Activated T-helper 9 cell treated with anti-CD3 and anti-CD28 coated beads, Interleukin-2, amount 50 U/mL, for 16 hours (primary cell): ENCODE measurements at regions not wholly inside any gene's neighbourhood (a gene's known extent, or its start where the extent isn't known, plus 50 kb on each side); places are given as distances from the start of the nearest gene placed in this dataset.

Experiments
- DNase-seq: peaks from one replicate; pipeline ENCODE4 v3.0.0-alpha.2; 2020; ENCODE audit warnings: low read depth

DNA sequence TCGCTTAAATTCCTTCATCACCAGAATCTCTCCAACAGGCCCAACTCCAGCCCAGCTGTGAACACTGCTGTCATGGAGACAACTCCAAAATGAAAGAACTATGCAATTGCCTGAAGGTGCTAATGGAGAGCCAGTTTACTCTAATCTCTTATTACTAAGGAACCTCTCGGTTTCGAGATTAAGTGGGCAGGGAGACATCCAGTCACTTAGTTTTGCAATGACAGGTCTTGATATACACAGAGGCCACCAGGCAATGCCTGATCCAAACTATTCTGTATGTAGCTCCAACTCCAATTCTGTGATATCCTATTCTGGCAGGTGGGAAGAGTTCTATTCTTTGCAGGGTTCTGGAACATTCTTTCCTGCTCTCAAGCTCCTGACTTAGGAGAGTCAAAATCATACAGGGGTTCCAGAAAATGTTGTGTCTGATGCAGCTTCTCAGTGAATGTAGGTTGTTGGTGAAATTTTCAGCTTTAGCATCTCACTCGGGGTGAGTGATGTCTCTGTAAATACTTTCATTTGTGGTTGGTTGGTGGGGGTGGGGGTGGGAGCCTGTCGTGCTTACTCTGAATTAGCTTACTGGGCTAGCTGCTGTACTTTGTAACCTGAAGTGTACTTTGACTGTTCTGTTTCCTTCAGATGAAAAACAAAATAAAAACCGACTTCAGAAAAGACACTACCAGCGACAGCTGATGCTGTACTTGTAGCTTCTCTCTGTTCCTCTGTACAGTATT is 170.9 kb downstream of the PALM2AKAP2 start:
- no peak for DNase-seq

DNA sequence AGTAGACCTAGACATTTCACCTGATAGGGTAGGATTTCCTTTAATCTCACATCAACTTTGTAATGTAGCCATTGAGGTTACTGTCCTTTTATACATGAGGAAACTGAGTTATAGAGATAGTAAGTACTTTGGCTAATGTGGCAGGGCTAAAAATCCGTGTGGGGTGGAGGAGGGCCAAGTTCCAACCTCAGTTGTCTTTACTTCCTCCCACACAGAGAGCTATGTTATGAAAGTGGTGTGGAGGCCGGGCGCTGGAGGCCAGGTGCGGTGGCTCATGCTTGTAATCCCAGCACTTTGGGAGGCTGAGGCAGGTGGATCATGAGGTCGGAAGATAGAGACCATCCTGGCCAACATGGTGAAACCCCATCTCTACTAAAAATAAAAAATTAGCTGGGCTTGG is 173.3 kb downstream of the PALM2AKAP2 start:
- DNase-seq = no peak

DNA sequence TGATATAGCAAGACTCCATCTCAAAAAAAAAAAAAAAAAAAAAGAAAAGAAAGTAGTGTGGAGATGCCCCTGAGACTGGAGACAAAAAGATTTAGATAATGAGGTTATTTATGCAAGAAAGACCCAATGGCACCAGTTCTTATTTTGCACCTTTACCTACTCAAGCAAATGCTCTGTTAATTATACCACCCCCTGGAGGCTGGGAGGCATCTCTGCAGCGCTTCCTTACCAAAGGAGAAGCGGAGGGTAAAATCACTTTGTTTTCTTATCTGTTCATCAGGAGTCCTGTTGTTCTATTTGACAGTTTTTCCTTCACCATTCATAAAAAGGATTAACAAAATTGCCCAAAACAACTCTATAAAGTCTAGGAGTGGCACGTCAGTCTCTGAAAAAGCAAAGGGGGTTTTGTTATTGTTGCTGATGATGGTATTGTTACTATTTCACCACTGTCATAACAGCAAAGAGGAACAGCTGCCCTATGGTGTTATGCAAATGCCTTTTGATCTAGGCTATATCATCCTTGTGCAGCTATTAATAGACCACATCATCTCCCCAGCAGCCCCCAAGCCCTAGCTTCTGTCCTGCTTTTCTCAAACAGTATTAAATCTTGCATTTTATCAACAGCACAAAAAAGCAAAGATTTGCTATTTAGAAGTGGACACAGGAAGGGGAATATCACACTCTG is 174.0 kb downstream of the PALM2AKAP2 start:
- no peak for DNase-seq

DNA sequence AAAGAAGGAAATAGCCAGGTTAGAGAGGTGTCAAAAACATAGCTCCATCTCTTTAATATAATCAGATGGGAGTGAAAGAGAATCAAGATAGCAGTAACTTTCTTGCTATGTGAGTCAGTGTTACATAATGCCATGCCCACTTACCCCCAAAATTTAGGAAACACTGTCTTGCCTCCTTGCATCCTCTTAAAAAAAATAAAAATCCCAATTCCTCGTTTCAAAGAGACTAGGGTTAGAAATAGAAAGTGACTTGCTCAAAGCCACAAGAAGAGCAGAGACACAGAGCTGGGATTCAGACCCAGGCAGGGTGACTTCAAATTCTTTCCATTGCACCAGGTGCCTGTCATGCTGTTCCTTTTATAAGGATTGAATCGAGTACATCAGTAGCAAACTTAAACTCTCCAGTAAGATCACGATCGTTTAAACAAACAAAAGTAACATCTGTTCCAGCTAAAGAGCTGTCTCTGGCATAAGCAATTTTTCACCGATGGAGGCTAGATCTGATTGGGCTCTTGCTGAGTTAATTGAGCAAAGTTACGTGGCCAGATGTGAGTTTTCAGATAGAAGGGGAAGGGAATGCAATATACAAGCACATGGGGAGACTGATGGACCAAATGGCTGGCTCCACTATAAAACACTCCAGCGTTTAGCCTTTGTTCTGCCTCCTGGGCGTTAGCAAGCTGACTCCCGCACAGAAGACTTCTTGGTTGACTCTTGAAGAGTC is 176.9 kb downstream of the PALM2AKAP2 start:
- no peak for DNase-seq

DNA sequence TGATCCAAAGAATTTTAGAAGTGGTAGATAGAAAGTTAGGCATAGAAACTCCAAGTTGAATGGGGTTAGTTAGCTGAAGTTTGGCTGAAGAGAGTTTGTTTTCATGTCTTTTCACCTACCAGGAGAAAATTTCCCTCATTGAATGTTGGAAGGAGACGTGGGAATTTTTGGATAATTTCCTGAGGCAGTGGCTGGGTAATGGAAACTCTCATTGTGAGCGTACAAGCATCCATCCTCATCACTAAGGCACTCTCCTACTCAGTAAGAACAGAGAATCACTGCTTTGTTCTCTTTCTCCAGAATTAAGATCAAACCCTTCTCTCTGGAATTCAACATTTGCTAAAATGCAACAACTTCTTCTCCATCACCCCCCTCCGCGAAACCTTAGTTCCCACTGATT is 179.7 kb downstream of the PALM2AKAP2 start:
- no peak for DNase-seq

DNA sequence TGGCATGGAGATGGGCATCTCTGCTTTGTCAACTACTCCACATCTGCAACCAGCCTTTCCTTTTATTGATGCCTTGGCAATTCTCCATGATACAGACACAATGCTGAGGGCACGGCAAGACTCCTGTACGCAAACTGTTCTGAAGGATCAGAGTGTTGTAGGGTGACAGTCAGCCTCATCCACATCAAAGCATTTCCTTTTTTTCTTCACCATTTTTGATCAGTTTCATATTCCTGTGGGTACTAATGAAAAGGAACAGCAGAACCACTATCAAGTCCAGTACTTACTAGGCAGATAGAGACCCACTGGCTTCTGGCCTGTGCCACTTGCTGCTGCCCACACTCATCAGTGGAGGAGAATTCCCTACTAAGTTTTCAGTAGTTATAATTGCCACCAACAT is 181.6 kb downstream of the PALM2AKAP2 start:
- DNase-seq = no peak

DNA sequence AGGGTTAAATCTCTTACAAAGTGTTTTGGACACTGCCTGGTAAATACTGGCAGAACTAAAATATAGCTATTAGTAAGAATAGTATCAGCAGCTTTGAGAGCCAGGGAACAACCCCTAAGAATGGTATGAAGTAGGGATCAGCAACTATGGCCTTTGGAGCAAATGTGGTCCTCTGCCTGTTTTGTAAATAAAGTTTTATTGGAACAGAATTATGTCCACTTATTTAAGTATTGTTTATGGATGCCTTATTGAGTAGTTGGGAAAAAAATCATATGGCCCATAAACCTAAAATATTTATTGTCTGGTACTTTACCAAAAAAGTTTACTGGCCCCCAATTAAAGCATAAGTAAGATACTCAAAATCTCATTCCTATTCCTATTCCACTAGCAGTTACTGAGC is 182.2 kb downstream of the PALM2AKAP2 start:
- DNase-seq = no peak

DNA sequence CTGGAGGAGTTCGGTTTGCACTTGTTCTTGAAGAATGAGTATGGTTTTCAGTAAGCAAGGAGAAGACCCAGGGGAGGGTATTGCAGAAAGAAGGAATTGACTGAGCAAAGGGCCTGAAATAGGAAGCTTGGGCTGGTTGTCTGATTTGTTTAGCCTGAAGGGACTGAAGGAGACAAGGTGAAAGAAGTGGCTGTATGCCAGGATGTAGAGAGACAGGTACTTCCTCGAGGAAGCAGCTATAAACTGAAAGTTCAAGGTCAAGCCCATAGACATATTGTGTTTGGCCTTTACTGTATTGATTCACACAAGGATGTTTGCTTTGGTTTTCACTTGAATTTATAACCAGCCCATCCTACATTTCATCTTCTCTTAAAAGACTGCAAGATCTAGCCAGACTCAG is 183.1 kb downstream of the PALM2AKAP2 start:
- no peak for DNase-seq

DNA sequence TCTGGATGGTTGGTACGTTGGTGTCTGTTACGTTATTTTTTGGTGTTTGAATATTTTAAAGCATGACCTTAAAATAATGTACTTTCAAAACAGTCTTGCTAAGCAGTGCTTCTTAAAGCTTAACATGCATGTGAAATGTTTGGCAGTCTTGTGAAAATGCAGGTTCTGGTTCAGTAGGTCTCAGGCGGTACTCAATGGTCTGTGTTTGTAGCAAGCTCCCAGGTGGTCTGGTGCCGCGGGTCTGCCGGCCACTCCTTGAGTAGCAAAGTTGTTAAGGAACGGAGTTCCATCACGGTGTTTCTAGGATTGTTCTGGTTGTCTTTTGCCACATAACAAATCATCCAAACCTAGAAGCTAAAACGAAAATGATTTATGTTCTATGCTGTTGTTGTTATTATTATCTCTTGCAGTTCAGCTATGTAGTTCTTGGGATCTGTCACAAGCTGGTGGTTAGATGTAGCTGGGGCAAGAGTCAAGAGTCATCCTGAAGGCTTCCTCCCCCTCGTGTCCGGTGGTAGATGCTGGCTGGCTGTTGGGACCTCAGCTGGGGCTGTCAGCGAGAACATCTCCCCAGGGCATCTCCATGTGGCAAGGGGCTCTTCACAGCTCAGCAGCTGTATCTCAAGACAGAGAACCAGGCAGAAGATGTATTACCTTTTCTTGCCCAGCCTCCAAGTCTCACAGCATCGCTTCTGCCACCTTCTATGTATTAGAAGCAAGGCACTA is 186.8 kb downstream of the PALM2AKAP2 start:
- DNase-seq = no peak

DNA sequence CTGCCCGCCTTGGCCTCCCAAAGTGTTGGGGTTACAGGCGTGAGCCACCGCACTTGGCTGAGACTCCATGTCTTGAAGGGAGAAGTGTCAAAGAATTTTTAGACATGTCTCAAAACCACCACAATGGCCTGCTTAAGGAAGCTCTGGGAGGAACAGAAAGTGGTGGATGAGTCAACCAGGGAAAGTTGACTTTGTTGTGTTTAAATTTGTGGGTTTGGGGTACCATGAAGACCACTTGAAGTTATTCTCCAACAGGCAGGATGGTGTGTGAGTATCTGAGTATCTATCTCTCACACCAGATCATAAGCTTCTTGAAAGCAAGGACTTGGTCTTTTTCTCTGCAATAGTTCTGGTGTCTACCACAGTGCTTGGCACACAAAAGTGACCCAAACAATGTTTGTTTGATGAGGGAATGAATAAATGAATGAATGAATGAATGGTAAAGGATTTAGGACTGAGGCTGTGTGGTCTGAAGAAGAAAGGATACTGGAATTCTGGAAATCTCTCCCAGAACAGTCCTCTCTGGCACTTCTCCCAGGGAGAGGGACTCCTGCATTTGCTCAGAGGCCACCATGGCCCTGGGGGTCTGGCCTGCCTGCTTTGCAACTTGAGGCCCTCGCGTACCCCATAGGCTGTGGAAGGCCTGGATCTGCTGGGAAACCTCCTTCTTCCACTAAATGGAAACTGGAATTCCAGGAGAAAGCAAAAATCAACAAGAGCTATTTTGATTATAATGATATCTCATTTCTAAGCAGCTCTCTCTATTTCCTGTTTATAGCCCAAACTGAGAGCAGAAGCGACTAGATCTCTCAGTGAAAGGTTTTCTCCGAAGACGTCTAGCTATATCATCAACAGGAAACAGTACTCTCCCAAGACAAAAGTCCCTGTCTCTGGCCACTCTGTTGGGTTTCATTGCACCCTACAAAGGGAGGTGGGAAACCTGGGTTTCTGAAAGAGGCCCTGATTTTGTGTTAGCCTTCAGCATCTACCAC is 187.9 kb downstream of the PALM2AKAP2 start:
- DNase-seq = no peak

DNA sequence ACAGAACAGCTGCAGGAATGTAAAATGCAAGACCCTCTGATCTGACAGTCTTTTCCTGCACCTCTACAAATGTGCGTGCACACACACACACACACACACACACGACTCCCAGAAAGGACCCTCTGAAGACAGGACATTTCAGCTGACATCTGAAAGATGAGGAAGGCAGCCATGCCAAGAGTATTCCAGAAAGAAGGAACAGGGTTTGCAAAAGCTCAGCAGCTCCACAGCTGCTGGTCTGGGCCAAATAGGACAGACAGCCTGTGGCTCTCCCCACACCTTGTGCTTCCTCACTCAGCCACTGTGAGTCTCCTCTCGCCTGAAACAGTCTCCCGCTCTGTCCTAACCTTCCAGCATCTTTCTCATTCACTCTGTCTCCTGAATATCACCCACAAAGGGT is 189.0 kb downstream of the PALM2AKAP2 start:
- no peak for DNase-seq

DNA sequence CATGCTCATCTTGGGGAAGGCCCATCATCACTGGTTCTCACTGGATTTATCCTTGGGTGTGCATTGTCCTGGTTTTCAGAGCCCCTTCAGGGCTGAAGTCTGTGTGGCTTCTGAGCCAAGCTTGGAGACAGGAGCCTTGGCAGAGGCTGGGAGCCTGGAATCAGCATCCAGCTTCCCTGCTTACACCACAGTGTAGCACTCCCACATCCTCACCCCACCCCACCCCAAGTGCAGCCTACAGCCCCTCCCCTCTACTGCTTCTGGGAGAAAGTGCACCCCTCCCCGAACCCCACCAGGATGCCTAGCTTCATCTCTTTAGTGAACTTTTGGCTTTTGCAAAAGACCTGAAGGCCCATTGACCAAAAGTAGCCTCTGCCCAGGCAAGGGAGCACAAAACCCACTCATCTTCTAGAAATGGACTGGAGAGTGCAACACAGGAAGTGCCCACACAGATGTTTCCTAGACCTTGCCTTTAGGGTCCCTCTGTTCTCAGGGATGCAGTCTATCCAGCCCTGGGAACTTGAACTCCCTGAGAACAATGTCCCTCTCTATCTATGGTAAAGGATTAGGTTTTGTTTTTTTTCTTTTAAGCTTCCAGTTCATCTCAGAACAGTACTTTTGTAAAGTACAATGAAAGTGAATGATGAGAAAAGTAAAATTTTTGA is 189.7 kb downstream of the PALM2AKAP2 start:
- no peak for DNase-seq

DNA sequence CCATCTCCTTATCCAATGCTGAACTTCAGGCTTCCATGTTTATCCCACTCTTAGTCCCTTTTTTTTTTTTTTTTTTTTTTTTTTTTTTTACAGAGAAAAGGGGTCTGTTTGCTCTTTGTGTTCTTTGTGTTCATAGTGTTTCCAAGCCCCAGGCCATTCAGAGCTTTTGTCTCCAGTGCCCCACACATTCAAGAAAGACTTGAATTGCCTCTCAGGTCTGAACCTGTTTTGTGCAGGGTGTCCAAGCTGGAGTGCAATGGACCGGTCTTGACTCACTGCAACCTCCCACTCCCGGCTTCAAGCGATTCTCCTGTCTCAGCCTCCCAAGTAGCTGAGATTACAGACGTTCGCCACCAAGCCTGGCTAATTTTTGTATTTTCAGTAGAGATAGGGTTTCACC is 191.2 kb downstream of the PALM2AKAP2 start:
- no peak for DNase-seq

DNA sequence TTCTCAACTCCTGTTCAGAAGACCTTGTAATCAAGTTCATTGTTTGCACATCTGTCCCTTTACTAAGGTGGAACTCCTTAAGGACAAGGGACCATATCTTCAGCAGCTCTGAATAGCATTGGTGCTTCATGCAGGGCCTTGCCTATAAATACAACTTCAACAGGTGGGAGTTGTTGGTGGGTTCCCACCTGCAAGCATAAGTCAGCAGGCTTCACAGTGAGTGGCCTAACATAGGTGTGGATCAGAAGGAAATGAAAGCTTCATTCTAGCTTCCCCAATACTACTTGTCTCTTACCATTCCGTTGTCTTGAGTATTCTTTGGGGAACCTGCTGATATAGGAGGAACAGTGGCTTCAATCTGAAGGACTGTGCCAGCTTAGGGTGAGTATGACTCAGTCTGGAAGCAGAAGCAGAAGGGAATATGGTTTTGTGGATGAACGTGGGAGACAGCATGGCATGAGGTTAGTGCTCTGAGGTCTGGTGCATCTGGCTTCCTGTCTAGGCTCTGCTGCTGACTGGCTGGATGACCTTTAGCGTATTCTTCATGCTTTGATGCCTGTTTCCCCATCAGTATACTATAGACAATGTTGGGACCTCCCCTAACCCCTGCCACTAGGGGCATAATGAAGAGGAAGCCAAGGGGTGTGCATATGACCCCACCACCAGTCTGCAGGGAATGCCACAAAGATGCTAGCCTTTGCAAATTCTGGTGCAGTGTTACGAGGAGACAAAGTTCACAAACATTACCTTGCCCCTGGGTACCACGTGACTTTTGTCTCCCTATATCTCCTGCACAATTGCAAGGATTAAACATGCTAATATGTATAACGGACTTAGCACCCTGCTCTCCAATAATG is 192.3 kb downstream of the PALM2AKAP2 start:
- no peak for DNase-seq

DNA sequence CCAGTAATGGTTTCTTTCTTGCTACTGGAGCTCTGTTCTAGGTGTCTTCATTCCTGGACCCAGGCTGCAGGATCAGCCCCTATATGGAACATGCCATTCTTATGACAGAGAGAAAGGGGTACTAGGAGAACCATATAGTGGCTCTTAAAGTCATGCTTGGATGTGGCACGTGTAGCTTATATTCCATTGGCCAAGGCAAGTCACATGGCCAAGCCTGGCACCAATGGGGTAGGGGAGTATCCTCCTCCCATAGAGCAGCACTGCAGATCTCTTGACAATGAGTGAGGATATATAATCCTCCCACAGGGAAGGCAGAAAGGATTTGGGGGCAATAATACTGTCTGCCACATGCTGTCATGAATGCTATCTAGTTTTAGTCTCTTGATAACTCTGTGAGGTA is 193.3 kb downstream of the PALM2AKAP2 start:
- DNase-seq = no peak

DNA sequence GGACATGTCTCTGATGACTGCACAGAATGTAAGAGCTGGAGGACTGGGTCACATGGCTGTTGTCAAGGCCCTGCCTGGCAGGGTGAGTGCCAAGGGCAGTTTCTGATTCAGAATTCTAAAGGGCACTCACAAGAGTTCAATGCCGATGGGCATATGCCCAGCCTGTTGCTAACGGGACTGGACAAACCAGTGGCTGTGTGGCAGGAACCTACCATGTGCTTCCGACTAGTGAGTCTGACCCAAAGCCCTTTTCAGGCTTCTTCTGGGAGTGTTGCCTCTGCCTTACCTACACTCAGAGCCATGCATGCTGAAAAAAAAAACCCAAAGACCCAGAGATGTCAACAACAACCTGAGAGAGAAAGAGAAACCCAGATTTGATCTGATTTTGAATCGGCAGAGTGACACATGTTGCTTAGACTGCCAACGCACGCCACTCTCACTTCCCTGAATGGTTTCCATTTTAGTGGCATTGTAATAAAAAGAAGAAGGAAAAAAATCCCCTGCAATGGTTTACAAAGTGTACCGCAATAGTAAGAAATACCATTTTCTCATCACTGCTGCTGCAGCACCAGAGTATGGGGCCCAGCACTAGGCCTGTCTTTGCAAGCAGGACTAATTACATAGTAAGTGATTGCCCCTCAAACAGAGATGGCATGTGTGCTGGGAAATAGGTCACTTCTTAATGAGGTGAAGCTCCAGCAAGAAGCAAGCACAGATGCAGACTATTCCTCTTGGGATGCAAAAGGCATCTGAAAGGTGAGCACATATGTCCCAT is 194.3 kb downstream of the PALM2AKAP2 start:
- DNase-seq = peak; percentile 21

DNA sequence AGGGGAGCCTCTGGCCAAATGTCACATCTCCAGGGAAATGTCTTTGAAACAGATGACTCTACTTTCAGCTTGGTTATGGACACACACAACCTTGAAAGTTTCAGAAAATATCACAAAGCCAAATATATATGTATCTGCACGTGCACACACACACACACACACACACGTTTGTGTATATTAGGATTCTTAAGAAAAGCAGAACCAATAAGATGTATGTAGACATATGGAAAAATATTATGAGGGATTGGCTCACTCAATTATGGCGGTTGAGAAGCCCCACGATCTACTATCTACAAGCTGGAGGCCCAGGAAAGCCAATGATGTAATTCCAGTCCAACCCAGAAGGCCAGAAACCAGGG is 194.9 kb downstream of the PALM2AKAP2 start:
- DNase-seq = no peak

DNA sequence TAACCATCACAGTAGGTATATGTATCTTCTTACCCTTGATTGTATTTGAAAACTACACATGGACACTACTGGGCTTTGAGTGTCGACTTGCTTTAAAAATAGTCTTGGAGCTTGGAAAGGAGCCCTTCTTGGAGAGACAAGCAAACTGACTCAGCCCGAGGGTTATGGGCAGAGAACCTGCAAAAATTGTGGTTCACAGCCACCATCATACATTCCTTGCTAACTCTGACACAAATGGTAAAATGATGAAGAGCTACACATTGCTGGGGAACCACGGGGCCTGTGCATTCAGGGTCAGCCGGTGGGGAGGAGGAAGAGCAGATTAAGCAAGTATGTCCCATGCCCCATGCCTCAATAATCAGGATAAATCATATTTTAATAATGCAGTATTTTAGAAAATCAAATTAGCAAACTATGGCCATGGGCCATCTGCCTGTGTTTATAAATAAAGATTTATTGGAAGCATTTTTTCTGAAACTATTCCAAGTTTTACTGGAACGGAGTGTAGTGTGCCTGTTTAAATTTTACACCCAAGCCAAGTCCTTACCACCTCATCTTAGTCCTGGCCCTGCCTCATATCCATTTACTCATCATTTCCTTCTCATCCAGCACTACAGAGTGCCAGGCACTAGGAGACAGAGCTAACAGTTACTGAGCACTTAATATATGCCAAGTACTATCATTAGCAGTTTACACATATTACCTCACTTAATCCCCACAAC is 195.7 kb downstream of the PALM2AKAP2 start:
- DNase-seq = no peak
